WTC11 (cell line): ENCODE measurements at regions not wholly inside any gene's neighbourhood (a gene's known extent, or its start where the extent isn't known, plus 50 kb on each side); places are given as distances from the start of the nearest gene placed in this dataset.

Experiments
- ATAC-seq: fragments of 200-7000 bp; cut with Tn5 transposase; 2 replicates; pipeline ENCODE4 v1.10.0; 2021; ENCODE audit warnings: mild to moderate bottlenecking, moderate library complexity
- CTCF ChIA-PET: fragments of 300-600 bp; sonication (Branson Sonifier 250); formaldehyde crosslinking; loops from one replicate; lab custom pipeline; 2021; ENCODE audit warnings: antibody characterized with exemption; lab: Charles Lee
- POLR2A ChIA-PET: fragments of 350-600 bp; sonication (Branson Sonifier 250); formaldehyde crosslinking; loops from one replicate; lab custom pipeline; 2021; ENCODE audit warnings: antibody characterized with exemption; lab: Charles Lee
- DNase-seq: peaks from one replicate; pipeline ENCODE4 v3.0.0; 2021; ENCODE audit warnings: low spot score
- H3K27ac Mint-ChIP-seq: 2 replicates; pipeline ENCODE4 v1.8.0; 2021; ENCODE audit warnings: mixed read lengths
- H3K27me3 Mint-ChIP-seq: 2 replicates; pipeline ENCODE4 v1.8.0; 2021; ENCODE audit warnings: low read depth, mild to moderate bottlenecking, moderate library complexity, mixed read lengths
- H3K36me3 Mint-ChIP-seq: 2 replicates; pipeline ENCODE4 v1.8.0; 2021; ENCODE audit warnings: mixed read lengths
- H3K4me1 Mint-ChIP-seq: 2 replicates; pipeline ENCODE4 v1.8.0; 2022; ENCODE audit warnings: mixed read lengths
- H3K4me3 Mint-ChIP-seq: 2 replicates; pipeline ENCODE4 v1.8.0; 2021; ENCODE audit warnings: mild to moderate bottlenecking, moderate library complexity, mixed read lengths
- H3K9me3 Mint-ChIP-seq: 2 replicates; pipeline ENCODE4 v1.8.0; 2021; ENCODE audit warnings: mixed read lengths
- ATF1 ChIP-seq: sonication (generic); formaldehyde crosslinking; IDR thresholded peaks from 2 replicates; pipeline ENCODE4 v1.8.1; 2023; ENCODE audit warnings: mild to moderate bottlenecking, moderate library complexity, missing genetic modification reagents
- ATF2 ChIP-seq: sonication (generic); formaldehyde crosslinking; IDR thresholded peaks from 2 replicates; pipeline ENCODE4 v1.8.1; 2022; ENCODE audit warnings: low read depth, missing genetic modification reagents, borderline replicate concordance
- ATF6 ChIP-seq: sonication (generic); formaldehyde crosslinking; IDR thresholded peaks from 2 replicates; pipeline ENCODE4 v1.8.1; 2023; ENCODE audit warnings: mild to moderate bottlenecking, missing genetic modification reagents
- CBFB ChIP-seq: sonication (generic); formaldehyde crosslinking; IDR thresholded peaks from 2 replicates; pipeline ENCODE4 v1.8.1; 2022; ENCODE audit warnings: mild to moderate bottlenecking, low read depth, missing genetic modification reagents
- E2F1 ChIP-seq: sonication (generic); formaldehyde crosslinking; IDR thresholded peaks from 2 replicates; pipeline ENCODE4 v1.8.0; 2022; ENCODE audit warnings: mild to moderate bottlenecking, missing genetic modification reagents
- ELF4 ChIP-seq: sonication (generic); formaldehyde crosslinking; IDR thresholded peaks from 2 replicates; pipeline ENCODE4 v1.8.1; 2022; ENCODE audit warnings: low read depth, mild to moderate bottlenecking, moderate library complexity, missing genetic modification reagents
- ESRRA ChIP-seq: sonication (generic); formaldehyde crosslinking; IDR thresholded peaks from 2 replicates; pipeline ENCODE4 v1.8.1; 2022; ENCODE audit warnings: mild to moderate bottlenecking, missing genetic modification reagents, borderline replicate concordance
- ETV6 ChIP-seq: sonication (generic); formaldehyde crosslinking; IDR thresholded peaks from 2 replicates; pipeline ENCODE4 v1.8.1; 2022; ENCODE audit warnings: mild to moderate bottlenecking, missing genetic modification reagents
- FOXJ3 ChIP-seq: sonication (generic); formaldehyde crosslinking; IDR thresholded peaks from 2 replicates; pipeline ENCODE4 v1.9.0; 2021; ENCODE audit warnings: missing genetic modification reagents, mild to moderate bottlenecking, borderline replicate concordance
- NFE2L1 ChIP-seq: sonication (generic); formaldehyde crosslinking; IDR thresholded peaks from 2 replicates; pipeline ENCODE4 v1.8.1; 2023; ENCODE audit warnings: missing genetic modification reagents
- NR2C2 ChIP-seq: sonication (generic); formaldehyde crosslinking; IDR thresholded peaks from 2 replicates; pipeline ENCODE4 v1.8.0; 2022; ENCODE audit warnings: mild to moderate bottlenecking, missing genetic modification reagents
- PRDM15 ChIP-seq: sonication (generic); formaldehyde crosslinking; IDR thresholded peaks from 2 replicates; pipeline ENCODE4 v1.8.0; 2022; ENCODE audit warnings: missing genetic modification reagents
- PREB ChIP-seq: sonication (generic); formaldehyde crosslinking; IDR thresholded peaks from 2 replicates; pipeline ENCODE4 v1.8.1; 2022; ENCODE audit warnings: mild to moderate bottlenecking, missing genetic modification reagents, moderate library complexity, borderline replicate concordance
- PRRX2 ChIP-seq: fragments of 250-450 bp; sonication (Bioruptor Pico); IDR thresholded peaks from 2 replicates; pipeline ENCODE4 v1.8.0; 2021; ENCODE audit warnings: mild to moderate bottlenecking
- RELA ChIP-seq: sonication (generic); formaldehyde crosslinking; IDR thresholded peaks from 2 replicates; pipeline ENCODE4 v1.8.1; 2022; ENCODE audit warnings: missing genetic modification reagents, mild to moderate bottlenecking, borderline replicate concordance
- TEAD4 ChIP-seq: sonication (generic); formaldehyde crosslinking; IDR thresholded peaks from 2 replicates; pipeline ENCODE4 v1.8.0; 2022; ENCODE audit warnings: mild to moderate bottlenecking, missing genetic modification reagents
- TP53 ChIP-seq: sonication (generic); formaldehyde crosslinking; IDR thresholded peaks from 2 replicates; pipeline ENCODE4 v1.8.1; 2023; ENCODE audit warnings: mild to moderate bottlenecking, missing genetic modification reagents
- ZBTB21 ChIP-seq: sonication (generic); formaldehyde crosslinking; IDR thresholded peaks from 2 replicates; pipeline ENCODE4 v1.8.1; 2023; ENCODE audit warnings: mild to moderate bottlenecking, missing genetic modification reagents, borderline replicate concordance
- ZMAT4 ChIP-seq: fragments of 250-450 bp; sonication (Bioruptor Pico); IDR thresholded peaks from 2 replicates; pipeline ENCODE4 v1.9.0; 2021; ENCODE audit warnings: mild to moderate bottlenecking
- ZNF138 ChIP-seq: sonication (generic); formaldehyde crosslinking; conservative IDR thresholded peaks from 2 replicates; pipeline ENCODE4 v1.8.1; 2022; ENCODE audit warnings: mild to moderate bottlenecking, moderate library complexity, missing genetic modification reagents
- ZNF219 ChIP-seq: sonication (generic); formaldehyde crosslinking; IDR thresholded peaks from 2 replicates; pipeline ENCODE4 v1.8.0; 2023; ENCODE audit warnings: missing genetic modification reagents, mild to moderate bottlenecking, borderline replicate concordance
- ZNF671 ChIP-seq: fragments of 250-450 bp; sonication (Bioruptor Pico); IDR thresholded peaks from 2 replicates; pipeline ENCODE4 v1.8.0; 2021; ENCODE audit warnings: mild to moderate bottlenecking

GRCh38 chr4:176957353-176958118, 164.8 kb upstream of the VEGFC start (continued):
- TF ChIP-seq ATF2, result no peak

- Mint-ChIP-seq H3K27ac (no peak overlapping the region), H3K36me3 (peaks cover 15% of the 10 kb centered on the region), H3K9me3 (peaks cover 12% of the 10 kb centered on the region), H3K27me3 (no peaks in the 10 kb centered on the region), H3K4me3 (no peak overlapping the region), H3K4me1 (peaks cover 12% of the 10 kb centered on the region)
- TF ChIP-seq FOXJ3 (CRISPR knock-in tag), result no peak
- no peak for TF ChIP-seq NFE2L1 (CRISPR knock-in tag)
- TF ChIP-seq TP53 (CRISPR knock-in tag), result no peak
- TF ChIP-seq PREB, result no peak
- TF ChIP-seq ETV6, result no peak
- no peak for TF ChIP-seq RELA (CRISPR knock-in tag)
- TF ChIP-seq ESRRA (CRISPR knock-in tag), result no peak
- TF ChIP-seq ZMAT4, result no peak
- TF ChIP-seq ATF1, result no peak
- no peak for TF ChIP-seq ZNF671 (CRISPR knock-in tag)
- DNase-seq, result no peak
- ChIA-PET CTCF (interaction anchor here (0.9 kb wide), 1 partner anchor 87 kb away, joined by 6 read pairs; no protein-coding TSS in a partner anchor), POLR2A (interaction anchor here (0.6 kb wide), 1 partner anchor 125 kb away, joined by 3 read pairs; no protein-coding TSS in a partner anchor)
- no peak for ATAC-seq
Measured at GRCh38 chr4:176959980-176960379, 167.3 kb upstream of the VEGFC start.

- Mint-ChIP-seq H3K4me3 (no peak overlapping the region), H3K36me3 (no peaks in the 10 kb centered on the region), H3K27ac (no peak overlapping the region), H3K4me1 (0 out of 2 replicates have a peak, but pooled peaks cover 4% of the 10 kb centered on the region), H3K9me3 (no peaks in the 10 kb centered on the region), H3K27me3 (no peaks in the 10 kb centered on the region)
- ChIA-PET CTCF (interaction anchor here (1.7 to 2.1 kb wide), 2 partner anchors 50 to 84 kb away, joined by 10 to 37 read pairs; no protein-coding TSS in a partner anchor), POLR2A (no interaction called here)
- DNase-seq (no peak), ATAC-seq (no peak)
- TF ChIP-seq ATF6 (CRISPR knock-in tag) (no peak), ZBTB21 (CRISPR knock-in tag) (no peak), E2F1 (no peak), ZNF219 (CRISPR knock-in tag) (no peak), PRRX2 (CRISPR knock-in tag) (no peak), ELF4 (CRISPR knock-in tag) (no peak), ZNF138 (CRISPR knock-in tag) (no peak), CBFB (CRISPR knock-in tag) (no peak), PRDM15 (CRISPR knock-in tag) (no peak), NR2C2 (CRISPR knock-in tag) (no peak), ETV6 (no peak), TEAD4 (CRISPR knock-in tag) (no peak)
Measured at GRCh38 chr4:176963121-176963520, 170.4 kb upstream of the VEGFC start.
